Neural cell (in vitro differentiated cells): ENCODE measurements at regions not wholly inside any gene's neighbourhood (a gene's known extent, or its start where the extent isn't known, plus 50 kb on each side); places are given as distances from the start of the nearest gene placed in this dataset.

Experiments
- H2AFZ ChIP-seq: fragments of 200-600, 300-800 bp; sonication (generic), shearing (Covaris generic); 2 replicates; pipeline ENCODE4 v1.6.0; 2014; ENCODE audit warnings: low read depth, mild to moderate bottlenecking, antibody characterized with exemption, low read length, moderate library complexity
- H3F3A ChIP-seq: fragments of 200-600 bp; shearing (Covaris generic); 2 replicates; pipeline ENCODE4 v1.6.1; 2016; ENCODE audit warnings: mild to moderate bottlenecking, moderate library complexity, mixed read lengths, antibody characterized with exemption, low read length; ENCODE audit not compliant: insufficient read depth, poor library complexity, severe bottlenecking
- H3K27ac ChIP-seq: fragments of 200-600, 300-800 bp; sonication (generic), shearing (Covaris generic); 2 replicates; pipeline ENCODE4 v1.5.1; 2014; ENCODE audit warnings: mild to moderate bottlenecking, low read length, moderate library complexity
- H3K27me3 ChIP-seq: fragments of 300-800, 200-600 bp; sonication (generic), shearing (Covaris generic); 2 replicates; pipeline ENCODE4 v1.6.0; 2014; ENCODE audit warnings: mild to moderate bottlenecking, low read depth, low read length, moderate library complexity; ENCODE audit not compliant: insufficient read depth
- H3K36me3 ChIP-seq: fragments of 300-800, 200-600 bp; sonication (generic), shearing (Covaris generic); 2 replicates; pipeline ENCODE4 v1.5.1; 2014; ENCODE audit warnings: mild to moderate bottlenecking, antibody characterized with exemption, low read length, moderate library complexity; ENCODE audit not compliant: insufficient read depth
- H3K4me2 ChIP-seq: fragments of 300-800, 200-600 bp; sonication (generic), shearing (Covaris generic); 2 replicates; pipeline ENCODE4 v1.6.0; 2014; ENCODE audit warnings: mild to moderate bottlenecking, low read length
- H3K4me3 ChIP-seq: fragments of 300-800, 200-600 bp; sonication (generic), shearing (Covaris generic); 2 replicates; pipeline ENCODE4 v1.5.1; 2014; ENCODE audit warnings: mild to moderate bottlenecking, low read length, moderate library complexity
- H3K79me2 ChIP-seq: fragments of 200-600 bp; shearing (Covaris generic); replicated peaks from 2 replicates; pipeline ENCODE4 v1.6.0; 2014; ENCODE audit warnings: mild to moderate bottlenecking, low read length, moderate library complexity; ENCODE audit not compliant: insufficient read depth
- H3K9ac ChIP-seq: fragments of 300-800, 200-600 bp; sonication (generic), shearing (Covaris generic); 2 replicates; pipeline ENCODE4 v1.6.1; 2016; ENCODE audit warnings: mild to moderate bottlenecking, low read length, mixed read lengths
- H3K9me2 ChIP-seq: fragments of 200-600 bp; shearing (Covaris generic); 2 replicates; pipeline ENCODE4 v1.6.1; 2016; ENCODE audit warnings: mild to moderate bottlenecking, low read length, mixed read lengths; ENCODE audit not compliant: insufficient read depth
- H3K9me3 ChIP-seq: fragments of 200-600, 300-800 bp; sonication (generic), shearing (Covaris generic); 2 replicates; pipeline ENCODE4 v1.6.1; 2016; ENCODE audit warnings: mild to moderate bottlenecking, mixed run types, low read length, moderate library complexity, mixed read lengths
- H4K20me1 ChIP-seq: fragments of 200-600 bp; shearing (Covaris generic); 2 replicates; pipeline ENCODE4 v1.6.1; 2016; ENCODE audit warnings: mild to moderate bottlenecking, mixed run types; ENCODE audit not compliant: insufficient read depth
- EP300 ChIP-seq: fragments of 450-650 bp; conservative IDR thresholded peaks from 2 replicates; pipeline ENCODE4 v1.6.1; 2014; ENCODE audit warnings: antibody characterized with exemption, mild to moderate bottlenecking, moderate library complexity; ENCODE audit not compliant: poor library complexity, severe bottlenecking
- EZH2 ChIP-seq: fragments of 200-600, 300-800 bp; shearing (Covaris generic), sonication (generic); IDR thresholded peaks from 2 replicates; pipeline ENCODE4 v1.6.1; 2014; ENCODE audit warnings: antibody characterized with exemption, low read length, borderline replicate concordance, mild to moderate bottlenecking; ENCODE audit not compliant: insufficient read depth, poor library complexity, severe bottlenecking
- MXI1 ChIP-seq: fragments of 450-650 bp; conservative IDR thresholded peaks from 2 replicates; pipeline ENCODE4 v1.6.1; 2014; ENCODE audit warnings: antibody characterized with exemption, mild to moderate bottlenecking; ENCODE audit not compliant: poor library complexity, severe bottlenecking
- POLR2AphosphoS5 ChIP-seq: IDR thresholded peaks from 2 replicates; pipeline ENCODE4 v1.6.1; 2012
- RAD21 ChIP-seq: fragments of 450-650 bp; conservative IDR thresholded peaks from 2 replicates; pipeline ENCODE4 v1.6.1; 2014; ENCODE audit warnings: antibody characterized with exemption, mild to moderate bottlenecking, moderate library complexity
- SMC3 ChIP-seq: fragments of 450-650 bp; conservative IDR thresholded peaks from 2 replicates; pipeline ENCODE4 v1.6.1; 2014; ENCODE audit warnings: antibody characterized with exemption, mild to moderate bottlenecking, moderate library complexity; ENCODE audit not compliant: poor library complexity
- TAF1 ChIP-seq: IDR thresholded peaks from 2 replicates; pipeline ENCODE4 v1.6.1; 2012; ENCODE audit warnings: low read depth
- TF ChIP-seq, protein P1 (sequence below): IDR thresholded peaks from 2 replicates; pipeline ENCODE4 v1.6.1; 2012; ENCODE audit warnings: borderline replicate concordance
- TF ChIP-seq, protein P2 (sequence below): fragments of 450-650 bp; IDR thresholded peaks from 2 replicates; pipeline ENCODE4 v1.5.1; 2014; ENCODE audit warnings: antibody characterized with exemption, mild to moderate bottlenecking, moderate library complexity; ENCODE audit not compliant: poor library complexity, severe bottlenecking

DNA sequence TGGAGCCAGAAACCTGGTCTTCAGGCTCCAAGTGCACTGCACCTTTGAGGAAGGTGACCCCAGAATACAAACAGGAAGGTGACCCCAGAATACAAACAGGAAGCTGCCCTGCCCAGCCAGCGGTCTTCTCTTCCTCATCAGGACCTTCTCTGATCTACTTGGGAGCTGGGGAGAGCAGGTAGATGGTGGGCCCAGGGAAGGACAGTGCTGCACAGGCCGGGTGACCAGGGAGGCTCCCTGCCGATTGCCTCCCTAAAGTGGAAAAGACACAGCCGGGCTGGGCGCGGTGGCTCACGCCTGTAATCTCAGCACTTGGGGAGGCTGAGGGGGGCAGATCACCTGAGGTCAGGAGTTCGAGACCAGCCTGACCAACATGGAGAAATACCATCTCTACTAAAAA is 151.8 kb upstream of the CHST15 start:
- no peak overlapping the region for H3K4me3 ChIP-seq
- no peak overlapping the region for H3K4me2 ChIP-seq
- no peak for TF ChIP-seq RAD21
- TF ChIP-seq EZH2, result no peak
- TF ChIP-seq, protein P1, sequence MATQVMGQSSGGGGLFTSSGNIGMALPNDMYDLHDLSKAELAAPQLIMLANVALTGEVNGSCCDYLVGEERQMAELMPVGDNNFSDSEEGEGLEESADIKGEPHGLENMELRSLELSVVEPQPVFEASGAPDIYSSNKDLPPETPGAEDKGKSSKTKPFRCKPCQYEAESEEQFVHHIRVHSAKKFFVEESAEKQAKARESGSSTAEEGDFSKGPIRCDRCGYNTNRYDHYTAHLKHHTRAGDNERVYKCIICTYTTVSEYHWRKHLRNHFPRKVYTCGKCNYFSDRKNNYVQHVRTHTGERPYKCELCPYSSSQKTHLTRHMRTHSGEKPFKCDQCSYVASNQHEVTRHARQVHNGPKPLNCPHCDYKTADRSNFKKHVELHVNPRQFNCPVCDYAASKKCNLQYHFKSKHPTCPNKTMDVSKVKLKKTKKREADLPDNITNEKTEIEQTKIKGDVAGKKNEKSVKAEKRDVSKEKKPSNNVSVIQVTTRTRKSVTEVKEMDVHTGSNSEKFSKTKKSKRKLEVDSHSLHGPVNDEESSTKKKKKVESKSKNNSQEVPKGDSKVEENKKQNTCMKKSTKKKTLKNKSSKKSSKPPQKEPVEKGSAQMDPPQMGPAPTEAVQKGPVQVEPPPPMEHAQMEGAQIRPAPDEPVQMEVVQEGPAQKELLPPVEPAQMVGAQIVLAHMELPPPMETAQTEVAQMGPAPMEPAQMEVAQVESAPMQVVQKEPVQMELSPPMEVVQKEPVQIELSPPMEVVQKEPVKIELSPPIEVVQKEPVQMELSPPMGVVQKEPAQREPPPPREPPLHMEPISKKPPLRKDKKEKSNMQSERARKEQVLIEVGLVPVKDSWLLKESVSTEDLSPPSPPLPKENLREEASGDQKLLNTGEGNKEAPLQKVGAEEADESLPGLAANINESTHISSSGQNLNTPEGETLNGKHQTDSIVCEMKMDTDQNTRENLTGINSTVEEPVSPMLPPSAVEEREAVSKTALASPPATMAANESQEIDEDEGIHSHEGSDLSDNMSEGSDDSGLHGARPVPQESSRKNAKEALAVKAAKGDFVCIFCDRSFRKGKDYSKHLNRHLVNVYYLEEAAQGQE, result no peak
- TF ChIP-seq MXI1, result no peak
- no peak for TF ChIP-seq SMC3
- no peak for TF ChIP-seq EP300
- no peak for TF ChIP-seq TAF1
- no peak for TF ChIP-seq POLR2AphosphoS5
- TF ChIP-seq, protein P2, sequence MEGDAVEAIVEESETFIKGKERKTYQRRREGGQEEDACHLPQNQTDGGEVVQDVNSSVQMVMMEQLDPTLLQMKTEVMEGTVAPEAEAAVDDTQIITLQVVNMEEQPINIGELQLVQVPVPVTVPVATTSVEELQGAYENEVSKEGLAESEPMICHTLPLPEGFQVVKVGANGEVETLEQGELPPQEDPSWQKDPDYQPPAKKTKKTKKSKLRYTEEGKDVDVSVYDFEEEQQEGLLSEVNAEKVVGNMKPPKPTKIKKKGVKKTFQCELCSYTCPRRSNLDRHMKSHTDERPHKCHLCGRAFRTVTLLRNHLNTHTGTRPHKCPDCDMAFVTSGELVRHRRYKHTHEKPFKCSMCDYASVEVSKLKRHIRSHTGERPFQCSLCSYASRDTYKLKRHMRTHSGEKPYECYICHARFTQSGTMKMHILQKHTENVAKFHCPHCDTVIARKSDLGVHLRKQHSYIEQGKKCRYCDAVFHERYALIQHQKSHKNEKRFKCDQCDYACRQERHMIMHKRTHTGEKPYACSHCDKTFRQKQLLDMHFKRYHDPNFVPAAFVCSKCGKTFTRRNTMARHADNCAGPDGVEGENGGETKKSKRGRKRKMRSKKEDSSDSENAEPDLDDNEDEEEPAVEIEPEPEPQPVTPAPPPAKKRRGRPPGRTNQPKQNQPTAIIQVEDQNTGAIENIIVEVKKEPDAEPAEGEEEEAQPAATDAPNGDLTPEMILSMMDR, result no peak
- H4K20me1 ChIP-seq, result no peaks in the 10 kb centered on the region
- H3K9ac ChIP-seq, result no peak overlapping the region
- H3K36me3 ChIP-seq, result no peaks in the 10 kb centered on the region
- H3K27me3 ChIP-seq, result no peaks in the 10 kb centered on the region
- H3K27ac ChIP-seq, result no peak overlapping the region
- H3K9me3 ChIP-seq, result no peaks in the 10 kb centered on the region
- no peak overlapping the region for H2AFZ ChIP-seq
- H3K79me2 ChIP-seq, result no peaks in the 10 kb centered on the region
- H3K9me2 ChIP-seq, result no peaks in the 10 kb centered on the region
- no peaks in the 10 kb centered on the region for H3F3A ChIP-seq

DNA sequence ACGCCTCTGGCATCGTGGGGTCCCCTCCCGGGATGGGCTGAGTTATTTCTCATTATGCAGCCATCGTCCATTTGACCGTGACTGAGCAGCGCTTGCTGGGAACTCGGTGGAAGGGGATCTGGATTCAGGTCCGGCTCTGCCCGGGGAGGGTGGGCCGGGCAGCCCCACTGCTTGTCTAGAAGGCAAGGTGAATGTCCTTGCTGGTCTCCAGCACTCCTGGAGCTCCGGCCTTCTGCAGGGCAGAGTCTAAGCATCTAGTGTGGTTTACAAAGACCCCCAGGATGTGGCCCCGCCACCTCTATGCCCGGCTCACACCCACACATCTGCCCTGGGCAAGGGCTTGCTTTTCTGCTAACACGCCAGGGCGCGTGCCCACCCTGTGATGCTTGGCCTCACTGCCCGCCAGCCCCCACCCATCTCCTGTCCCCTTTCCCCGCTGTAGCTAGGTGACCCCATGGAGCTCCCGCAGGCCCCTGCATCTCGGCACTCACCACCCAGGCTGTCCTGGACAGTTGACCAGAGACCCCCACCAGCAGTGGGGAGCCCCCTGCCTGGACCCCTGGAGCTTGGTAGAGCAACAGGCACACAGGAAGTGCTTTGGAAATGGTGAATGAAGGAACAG is 151.0 kb upstream of the CHST15 start:
- Histone ChIP-seq H3K9me2 (no peaks in the 10 kb centered on the region), H3K9me3 (no peaks in the 10 kb centered on the region), H2AFZ (no peak overlapping the region), H3K27ac (no peak overlapping the region), H3F3A (no peaks in the 10 kb centered on the region), H3K4me2 (no peak overlapping the region), H3K4me3 (no peak overlapping the region), H3K27me3 (no peaks in the 10 kb centered on the region), H3K79me2 (no peaks in the 10 kb centered on the region), H4K20me1 (no peaks in the 10 kb centered on the region), H3K36me3 (no peaks in the 10 kb centered on the region), H3K9ac (no peak overlapping the region)
- TF ChIP-seq, protein P1, result no peak
- TF ChIP-seq EP300, result no peak
- no peak for TF ChIP-seq SMC3
- no peak for TF ChIP-seq MXI1
- TF ChIP-seq, protein P2, result no peak
- TF ChIP-seq POLR2AphosphoS5, result no peak
- no peak for TF ChIP-seq RAD21
- no peak for TF ChIP-seq TAF1
- TF ChIP-seq EZH2, result no peak
